Liver (tissue), 8 donors: ENCODE measurements at regions not wholly inside any gene's neighbourhood (a gene's known extent, or its start where the extent isn't known, plus 50 kb on each side); places are given as distances from the start of the nearest gene placed in this dataset.

Experiments
- DNase-seq: peaks from one replicate; pipeline ENCODE4 v3.0.0-alpha.2; 2017; ENCODE audit warnings: low spot score
- H3K27ac ChIP-seq, 2 donors: one replicate each; pipeline ENCODE4 v1.7.0; 2013; ENCODE audit warnings: inconsistent platforms in 2 of 2, low read length in 2 of 2, control low read depth in 1 of 2, low read depth in 1 of 2, mild to moderate bottlenecking in 1 of 2
- H3K27me3 ChIP-seq, 4 donors: one replicate each; pipeline versions ENCODE4 v1.6.1 to v1.7.0; 2013; ENCODE audit warnings: low read length in 3 of 4, inconsistent platforms in 1 of 4, mild to moderate bottlenecking in 1 of 4, moderate library complexity in 1 of 4; ENCODE audit not compliant: control insufficient read depth in 4 of 4, insufficient read depth in 4 of 4
- H3K36me3 ChIP-seq, 4 donors: one replicate each; pipeline versions ENCODE4 v1.6.1 to v1.7.0; 2013; ENCODE audit warnings: low read length in 3 of 4, mild to moderate bottlenecking in 3 of 4, low read depth in 1 of 4, moderate library complexity in 1 of 4; ENCODE audit not compliant: control insufficient read depth in 4 of 4, insufficient read depth in 3 of 4
- H3K4me1 ChIP-seq, 4 donors: one replicate each; pipeline versions ENCODE4 v1.6.1 to v1.7.0; 2013; ENCODE audit warnings: low read length in 3 of 4, mild to moderate bottlenecking in 3 of 4, moderate library complexity in 1 of 4; ENCODE audit not compliant: control insufficient read depth in 4 of 4, insufficient read depth in 4 of 4
- H3K4me3 ChIP-seq, 3 donors: one replicate each; pipeline versions ENCODE4 v1.6.1 to v1.7.0; 2013; ENCODE audit warnings: low read length in 3 of 3, control low read depth in 1 of 3, low read depth in 1 of 3, mild to moderate bottlenecking in 1 of 3
- H3K9ac ChIP-seq, 2 donors: one replicate each; pipeline ENCODE4 v1.7.0; 2013; ENCODE audit warnings: low read length in 2 of 2, mild to moderate bottlenecking in 2 of 2, moderate library complexity in 2 of 2, control low read depth in 1 of 2, low read depth in 1 of 2
- H3K9me3 ChIP-seq, 4 donors: one replicate each; pipeline versions ENCODE4 v1.6.1 to v1.7.0; 2013; ENCODE audit warnings: low read length in 3 of 4; ENCODE audit not compliant: control insufficient read depth in 4 of 4
- EGR1 ChIP-seq, 2 donors: IDR thresholded peaks; 2 replicates each; pipeline ENCODE4 v1.6.1; 2016 to 2018; ENCODE audit warnings: antibody characterized with exemption in 2 of 2, low read depth in 2 of 2
- FOXA1 ChIP-seq: IDR thresholded peaks from 2 replicates; pipeline ENCODE4 v1.6.1; 2016; ENCODE audit warnings: antibody characterized with exemption
- FOXA2 ChIP-seq: IDR thresholded peaks from 2 replicates; pipeline ENCODE4 v1.6.1; 2016; ENCODE audit warnings: antibody characterized with exemption
- GABPA ChIP-seq, 2 donors: IDR thresholded peaks in 1 of 2; conservative IDR thresholded peaks in 1 of 2; 2 replicates each; pipeline ENCODE4 v1.6.1; 2016; ENCODE audit warnings: antibody characterized with exemption in 2 of 2, mild to moderate bottlenecking in 1 of 2, moderate library complexity in 1 of 2
- HNF4A ChIP-seq, 2 donors: conservative IDR thresholded peaks; 2 replicates each; pipeline ENCODE4 v1.6.1; 2016; ENCODE audit warnings: antibody characterized with exemption in 2 of 2, mild to moderate bottlenecking in 2 of 2
- HNF4G ChIP-seq: IDR thresholded peaks from 2 replicates; pipeline ENCODE4 v1.6.1; 2016; ENCODE audit warnings: antibody characterized with exemption
- JUND ChIP-seq, 2 donors: IDR thresholded peaks; 2 replicates each; pipeline ENCODE4 v1.6.1; 2016; ENCODE audit warnings: antibody characterized with exemption in 2 of 2
- NR2F2 ChIP-seq: IDR thresholded peaks from 2 replicates; pipeline ENCODE4 v1.6.1; 2016; ENCODE audit warnings: antibody characterized with exemption
- RAD21 ChIP-seq, 2 donors: IDR thresholded peaks; 2 replicates each; pipeline ENCODE4 v1.6.1; 2016; ENCODE audit warnings: antibody characterized with exemption in 2 of 2, mild to moderate bottlenecking in 2 of 2
- RXRA ChIP-seq, 2 donors: IDR thresholded peaks; 2 replicates each; pipeline ENCODE4 v1.6.1; 2017 to 2018; ENCODE audit warnings: antibody characterized with exemption in 2 of 2, mild to moderate bottlenecking in 1 of 2
- SP1 ChIP-seq: IDR thresholded peaks from 2 replicates; pipeline ENCODE4 v1.6.1; 2018; ENCODE audit warnings: antibody characterized with exemption, mild to moderate bottlenecking
- TAF1 ChIP-seq: conservative IDR thresholded peaks from 2 replicates; pipeline ENCODE4 v1.6.1; 2016; ENCODE audit warnings: antibody characterized with exemption, mild to moderate bottlenecking
- YY1 ChIP-seq: IDR thresholded peaks from 2 replicates; pipeline ENCODE4 v1.6.1; 2016; ENCODE audit warnings: antibody characterized with exemption, mild to moderate bottlenecking
- WGBS: extraction: QIAGEN DNeasy Blood & Tissue Kit; methylation state at CpG from one replicate; pipeline ENCODE4 v1.1.7; 2013; 5-methylcytosine and 5-hydroxymethylcytosine counted together
- TF ChIP-seq, protein P1 (sequence below): fragments of 150-350 bp; IDR thresholded peaks from 2 replicates; pipeline ENCODE4 v1.5.1; 2017; ENCODE audit warnings: improper control_type of control experiment, low read depth, low read length; ENCODE audit not compliant: missing input control
- TF ChIP-seq, protein P2 (sequence below): IDR thresholded peaks from 2 replicates; pipeline ENCODE4 v1.6.1; 2016; ENCODE audit warnings: antibody characterized with exemption, mild to moderate bottlenecking
- TF ChIP-seq, protein P3 (sequence below): IDR thresholded peaks from 2 replicates; pipeline ENCODE4 v1.6.1; 2016; ENCODE audit warnings: antibody characterized with exemption
- TF ChIP-seq, protein P4 (sequence below): IDR thresholded peaks from 2 replicates; pipeline ENCODE4 v1.6.1; 2016; ENCODE audit warnings: antibody characterized with exemption
- TF ChIP-seq, protein P5 (sequence below): IDR thresholded peaks from 2 replicates; pipeline ENCODE4 v1.6.1; 2016; ENCODE audit warnings: antibody characterized with exemption
- donor health status: healthy.
- donor health status: healthy.
- donor health status: healthy.
- donor health status: healthy.
- donor health status: healthy.

DNA sequence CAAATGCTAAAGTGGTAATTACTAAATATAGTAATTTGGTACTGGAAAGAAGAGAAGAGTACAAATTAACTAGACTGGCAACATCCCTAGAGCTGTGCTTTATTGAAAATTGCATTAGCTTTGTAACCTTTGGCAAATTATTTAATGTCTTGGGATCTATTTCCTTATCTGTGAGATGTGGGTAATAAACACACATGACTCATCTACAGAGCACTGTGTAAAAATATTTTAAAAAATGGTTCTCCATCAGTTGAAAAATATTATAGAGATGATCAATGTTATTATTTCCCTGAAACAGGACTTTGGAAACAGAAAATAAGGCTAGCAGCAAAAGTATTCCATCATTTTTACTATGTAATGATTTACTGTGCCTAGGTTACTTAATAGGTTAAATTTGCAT, 1698.8 kb upstream of the CDH9 start:
- Histone ChIP-seq H3K36me3 (no peaks in the 10 kb centered on the region), H3K9ac (no peak overlapping the region), H3K27me3 (no peaks in the 10 kb centered on the region), H3K4me3 (no peak overlapping the region), H3K4me1 (no peaks in the 10 kb centered on the region), H3K27ac (no peak overlapping the region), H3K9me3 (no peaks in the 10 kb centered on the region)
- no peak for DNase-seq
- TF ChIP-seq HNF4G = no peak
- TF ChIP-seq, protein P1, sequence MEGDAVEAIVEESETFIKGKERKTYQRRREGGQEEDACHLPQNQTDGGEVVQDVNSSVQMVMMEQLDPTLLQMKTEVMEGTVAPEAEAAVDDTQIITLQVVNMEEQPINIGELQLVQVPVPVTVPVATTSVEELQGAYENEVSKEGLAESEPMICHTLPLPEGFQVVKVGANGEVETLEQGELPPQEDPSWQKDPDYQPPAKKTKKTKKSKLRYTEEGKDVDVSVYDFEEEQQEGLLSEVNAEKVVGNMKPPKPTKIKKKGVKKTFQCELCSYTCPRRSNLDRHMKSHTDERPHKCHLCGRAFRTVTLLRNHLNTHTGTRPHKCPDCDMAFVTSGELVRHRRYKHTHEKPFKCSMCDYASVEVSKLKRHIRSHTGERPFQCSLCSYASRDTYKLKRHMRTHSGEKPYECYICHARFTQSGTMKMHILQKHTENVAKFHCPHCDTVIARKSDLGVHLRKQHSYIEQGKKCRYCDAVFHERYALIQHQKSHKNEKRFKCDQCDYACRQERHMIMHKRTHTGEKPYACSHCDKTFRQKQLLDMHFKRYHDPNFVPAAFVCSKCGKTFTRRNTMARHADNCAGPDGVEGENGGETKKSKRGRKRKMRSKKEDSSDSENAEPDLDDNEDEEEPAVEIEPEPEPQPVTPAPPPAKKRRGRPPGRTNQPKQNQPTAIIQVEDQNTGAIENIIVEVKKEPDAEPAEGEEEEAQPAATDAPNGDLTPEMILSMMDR = no peak
- TF ChIP-seq JUND (IDR thresholded peaks at IDR 0.05) = no peak
- TF ChIP-seq NR2F2 = no peak
- no peak for TF ChIP-seq FOXA1
- TF ChIP-seq, protein P2, sequence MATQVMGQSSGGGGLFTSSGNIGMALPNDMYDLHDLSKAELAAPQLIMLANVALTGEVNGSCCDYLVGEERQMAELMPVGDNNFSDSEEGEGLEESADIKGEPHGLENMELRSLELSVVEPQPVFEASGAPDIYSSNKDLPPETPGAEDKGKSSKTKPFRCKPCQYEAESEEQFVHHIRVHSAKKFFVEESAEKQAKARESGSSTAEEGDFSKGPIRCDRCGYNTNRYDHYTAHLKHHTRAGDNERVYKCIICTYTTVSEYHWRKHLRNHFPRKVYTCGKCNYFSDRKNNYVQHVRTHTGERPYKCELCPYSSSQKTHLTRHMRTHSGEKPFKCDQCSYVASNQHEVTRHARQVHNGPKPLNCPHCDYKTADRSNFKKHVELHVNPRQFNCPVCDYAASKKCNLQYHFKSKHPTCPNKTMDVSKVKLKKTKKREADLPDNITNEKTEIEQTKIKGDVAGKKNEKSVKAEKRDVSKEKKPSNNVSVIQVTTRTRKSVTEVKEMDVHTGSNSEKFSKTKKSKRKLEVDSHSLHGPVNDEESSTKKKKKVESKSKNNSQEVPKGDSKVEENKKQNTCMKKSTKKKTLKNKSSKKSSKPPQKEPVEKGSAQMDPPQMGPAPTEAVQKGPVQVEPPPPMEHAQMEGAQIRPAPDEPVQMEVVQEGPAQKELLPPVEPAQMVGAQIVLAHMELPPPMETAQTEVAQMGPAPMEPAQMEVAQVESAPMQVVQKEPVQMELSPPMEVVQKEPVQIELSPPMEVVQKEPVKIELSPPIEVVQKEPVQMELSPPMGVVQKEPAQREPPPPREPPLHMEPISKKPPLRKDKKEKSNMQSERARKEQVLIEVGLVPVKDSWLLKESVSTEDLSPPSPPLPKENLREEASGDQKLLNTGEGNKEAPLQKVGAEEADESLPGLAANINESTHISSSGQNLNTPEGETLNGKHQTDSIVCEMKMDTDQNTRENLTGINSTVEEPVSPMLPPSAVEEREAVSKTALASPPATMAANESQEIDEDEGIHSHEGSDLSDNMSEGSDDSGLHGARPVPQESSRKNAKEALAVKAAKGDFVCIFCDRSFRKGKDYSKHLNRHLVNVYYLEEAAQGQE = no peak
- no peak for TF ChIP-seq YY1
- no peak for TF ChIP-seq GABPA (IDR thresholded peaks at IDR 0.05 in 1 of 2, conservative IDR thresholded peaks at IDR 0.05 in 1 of 2)
- TF ChIP-seq RAD21 (IDR thresholded peaks at IDR 0.05) = no peak
- no peak for TF ChIP-seq SP1
- TF ChIP-seq FOXA2 = no peak
- no peak for TF ChIP-seq RXRA (IDR thresholded peaks at IDR 0.05)
- TF ChIP-seq EGR1 (IDR thresholded peaks at IDR 0.05; ENCODE audit: low read depth in 2 of 2) = no peak
- TF ChIP-seq, protein P3, sequence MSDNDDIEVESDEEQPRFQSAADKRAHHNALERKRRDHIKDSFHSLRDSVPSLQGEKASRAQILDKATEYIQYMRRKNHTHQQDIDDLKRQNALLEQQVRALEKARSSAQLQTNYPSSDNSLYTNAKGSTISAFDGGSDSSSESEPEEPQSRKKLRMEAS = no peak
- TF ChIP-seq, protein P4, sequence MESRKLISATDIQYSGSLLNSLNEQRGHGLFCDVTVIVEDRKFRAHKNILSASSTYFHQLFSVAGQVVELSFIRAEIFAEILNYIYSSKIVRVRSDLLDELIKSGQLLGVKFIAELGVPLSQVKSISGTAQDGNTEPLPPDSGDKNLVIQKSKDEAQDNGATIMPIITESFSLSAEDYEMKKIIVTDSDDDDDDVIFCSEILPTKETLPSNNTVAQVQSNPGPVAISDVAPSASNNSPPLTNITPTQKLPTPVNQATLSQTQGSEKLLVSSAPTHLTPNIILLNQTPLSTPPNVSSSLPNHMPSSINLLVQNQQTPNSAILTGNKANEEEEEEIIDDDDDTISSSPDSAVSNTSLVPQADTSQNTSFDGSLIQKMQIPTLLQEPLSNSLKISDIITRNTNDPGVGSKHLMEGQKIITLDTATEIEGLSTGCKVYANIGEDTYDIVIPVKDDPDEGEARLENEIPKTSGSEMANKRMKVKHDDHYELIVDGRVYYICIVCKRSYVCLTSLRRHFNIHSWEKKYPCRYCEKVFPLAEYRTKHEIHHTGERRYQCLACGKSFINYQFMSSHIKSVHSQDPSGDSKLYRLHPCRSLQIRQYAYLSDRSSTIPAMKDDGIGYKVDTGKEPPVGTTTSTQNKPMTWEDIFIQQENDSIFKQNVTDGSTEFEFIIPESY = no peak
- no peak for TF ChIP-seq TAF1

DNA sequence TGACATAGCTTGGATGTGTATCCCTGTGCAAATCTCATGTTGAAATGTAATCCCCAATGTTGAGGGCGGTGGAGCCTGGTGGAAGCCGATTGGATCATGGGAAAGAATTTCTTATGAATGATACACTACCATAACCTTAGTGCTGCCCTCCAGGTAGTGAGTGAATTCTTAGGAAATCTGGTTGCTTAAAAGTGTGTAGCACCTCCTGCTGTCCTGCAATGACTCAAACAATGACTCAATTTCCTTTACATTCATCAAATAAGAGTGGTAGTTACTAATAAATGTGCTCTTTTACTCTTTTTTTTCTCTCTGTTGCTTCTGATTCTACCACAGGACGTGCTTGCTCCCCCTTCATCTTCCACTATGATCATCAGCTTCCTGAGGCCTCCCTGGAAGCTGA, 1696.0 kb upstream of the CDH9 start:
- WGBS = 83% methylated on average over 3 of the region's 3 CpGs
- Histone ChIP-seq H3K9ac (no peak overlapping the region), H3K27me3 (no peaks in the 10 kb centered on the region), H3K4me1 (peaks cover 0 to 4% (median 0%) of the 10 kb centered on the region in 4 donors), H3K4me3 (no peak overlapping the region), H3K9me3 (no peaks in the 10 kb centered on the region), H3K27ac (no peak overlapping the region), H3K36me3 (no peaks in the 10 kb centered on the region)
- DNase-seq = no peak
- TF ChIP-seq GABPA (IDR thresholded peaks at IDR 0.05 in 1 of 2, conservative IDR thresholded peaks at IDR 0.05 in 1 of 2) (no peak), FOXA1 (no peak), SP1 (no peak), HNF4A (conservative IDR thresholded peaks at IDR 0.05) (no peak), RXRA (IDR thresholded peaks at IDR 0.05) (no peak), NR2F2 (no peak), RAD21 (IDR thresholded peaks at IDR 0.05) (peak in 1 of 2 donors; percentile 17)
- TF ChIP-seq, protein P5, sequence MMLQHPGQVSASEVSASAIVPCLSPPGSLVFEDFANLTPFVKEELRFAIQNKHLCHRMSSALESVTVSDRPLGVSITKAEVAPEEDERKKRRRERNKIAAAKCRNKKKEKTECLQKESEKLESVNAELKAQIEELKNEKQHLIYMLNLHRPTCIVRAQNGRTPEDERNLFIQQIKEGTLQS = no peak
- TF ChIP-seq, protein P3 = no peak
